Thoracic aorta (tissue), 2 donors: ENCODE measurements at regions not wholly inside any gene's neighbourhood (a gene's known extent, or its start where the extent isn't known, plus 50 kb on each side); places are given as distances from the start of the nearest gene placed in this dataset.

Experiments
- ATAC-seq: fragments of 150-250 bp; one replicate; pipeline ENCODE4 v1.8.0; 2017; ENCODE audit warnings: low read depth; ENCODE audit not compliant: insufficient number of reproducible peaks, low FRiP score
- DNase-seq: peaks from one replicate; pipeline ENCODE4 v3.0.0-alpha.2; 2020; ENCODE audit warnings: low spot score
- H3K27ac ChIP-seq, 2 donors: fragments of 200-600 bp; sonication (generic); 1 replicate in 1 of 2; 2 replicates in 1 of 2; pipeline ENCODE4 v1.5.1; 2016; ENCODE audit warnings: mild to moderate bottlenecking in 2 of 2, moderate library complexity in 2 of 2
- H3K27me3 ChIP-seq: fragments of 200-600 bp; sonication (generic); replicated peaks from 2 replicates; pipeline ENCODE4 v1.6.0; 2016; ENCODE audit warnings: mild to moderate bottlenecking; ENCODE audit not compliant: insufficient read depth
- H3K36me3 ChIP-seq: fragments of 200-600 bp; sonication (generic); one replicate; pipeline ENCODE4 v1.5.1; 2016
- H3K4me1 ChIP-seq, 2 donors: fragments of 200-600 bp; sonication (generic); 1 replicate in 1 of 2; 2 replicates in 1 of 2; pipeline versions ENCODE4 v1.5.1 to v1.6.0; 2016; ENCODE audit warnings: low read depth in 2 of 2, mild to moderate bottlenecking in 1 of 2; ENCODE audit not compliant: control insufficient read depth in 1 of 2
- H3K4me3 ChIP-seq: fragments of 200-600 bp; sonication (generic); 2 replicates; pipeline ENCODE4 v1.5.1; 2016; ENCODE audit warnings: mild to moderate bottlenecking
- H3K9me3 ChIP-seq: fragments of 200-600 bp; sonication (generic); 2 replicates; pipeline ENCODE4 v1.5.1; 2016
- CTCF ChIP-seq: fragments of 200-600 bp; sonication (generic); IDR thresholded peaks from one replicate; pipeline ENCODE4 v1.5.1; 2019; ENCODE audit warnings: antibody characterized with exemption

GRCh38 chr5:126067404-126067803, 355.8 kb upstream of the GRAMD2B start:
- Histone ChIP-seq H3K27ac (no peak overlapping the region), H3K9me3 (no peaks in the 10 kb centered on the region), H3K36me3 (no peaks in the 10 kb centered on the region), H3K27me3 (no peaks in the 10 kb centered on the region), H3K4me3 (no peak overlapping the region), H3K4me1 (no peaks in the 10 kb centered on the region)
- no peak for TF ChIP-seq CTCF
- ATAC-seq, result no peak
- no peak for DNase-seq

DNA sequence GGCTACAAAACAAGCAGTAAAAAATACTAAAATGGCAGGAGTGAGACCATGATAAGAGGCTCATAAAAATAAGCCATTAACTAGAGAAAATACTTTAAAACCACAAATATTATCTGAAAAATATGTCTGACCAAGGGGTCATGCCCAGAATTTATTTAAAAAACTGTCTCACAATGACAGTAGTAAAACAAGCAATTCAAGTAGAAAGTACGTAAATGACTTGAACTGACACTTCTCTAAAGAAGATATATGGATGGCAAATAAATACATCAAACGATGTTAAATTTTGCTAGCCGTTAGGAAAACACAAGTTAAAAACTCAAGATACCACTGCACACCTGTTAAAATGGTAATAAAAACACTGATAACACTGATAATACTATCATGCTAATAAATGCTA, 353.9 kb upstream of the GRAMD2B start:
- Histone ChIP-seq H3K27me3 (no peaks in the 10 kb centered on the region), H3K4me1 (no peaks in the 10 kb centered on the region), H3K4me3 (no peak overlapping the region), H3K9me3 (peaks cover 6% of the 10 kb centered on the region), H3K36me3 (no peaks in the 10 kb centered on the region), H3K27ac (no peak overlapping the region)
- no peak for DNase-seq
- no peak for ATAC-seq
- TF ChIP-seq CTCF, result no peak

GRCh38 chr5:126070481-126070880, 352.7 kb upstream of the GRAMD2B start:
- Histone ChIP-seq H3K9me3 (peaks cover 6% of the 10 kb centered on the region), H3K27me3 (no peaks in the 10 kb centered on the region), H3K4me3 (no peak overlapping the region), H3K27ac (no peak overlapping the region), H3K36me3 (no peaks in the 10 kb centered on the region), H3K4me1 (no peaks in the 10 kb centered on the region)
- DNase-seq (no peak), ATAC-seq (no peak)
- TF ChIP-seq CTCF, result no peak

- Histone ChIP-seq H3K36me3 (no peaks in the 10 kb centered on the region), H3K4me1 (no peaks in the 10 kb centered on the region), H3K27ac (no peak overlapping the region), H3K9me3 (peaks cover 6% of the 10 kb centered on the region), H3K4me3 (no peak overlapping the region), H3K27me3 (no peaks in the 10 kb centered on the region)
- ATAC-seq (no peak), DNase-seq (no peak)
- no peak for TF ChIP-seq CTCF
These were observed 348.7 kb upstream of the GRAMD2B start for GRCh38 chr5:126074538-126074937.

DNA sequence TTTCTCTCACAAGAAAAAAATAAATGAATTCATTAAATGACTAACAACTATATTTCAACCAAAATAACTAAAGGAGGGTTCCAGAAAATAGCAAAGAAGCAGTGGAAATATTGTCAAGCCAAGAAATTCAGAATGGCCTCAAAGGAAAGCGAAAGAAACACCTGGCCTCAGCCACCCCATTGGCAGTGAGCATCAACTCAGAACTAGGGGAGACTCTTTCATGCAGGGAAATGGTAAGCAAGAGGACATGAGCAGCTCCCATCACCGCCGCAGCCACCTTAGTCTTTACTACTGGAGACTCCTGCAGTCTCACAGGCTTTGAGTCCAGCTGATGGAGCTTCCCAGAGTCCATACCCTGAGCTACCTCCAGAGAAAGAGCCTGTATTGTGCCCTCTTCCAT, 343.9 kb upstream of the GRAMD2B start:
- TF ChIP-seq CTCF, result no peak
- Histone ChIP-seq H3K4me1 (no peaks in the 10 kb centered on the region), H3K27ac (no peak overlapping the region), H3K4me3 (no peak overlapping the region), H3K36me3 (no peaks in the 10 kb centered on the region), H3K27me3 (no peaks in the 10 kb centered on the region), H3K9me3 (peaks cover 6% of the 10 kb centered on the region)
- DNase-seq (no peak), ATAC-seq (no peak)
